Panc1 (cell line): ENCODE measurements at regions not wholly inside any gene's neighbourhood (a gene's known extent, or its start where the extent isn't known, plus 50 kb on each side); places are given as distances from the start of the nearest gene placed in this dataset.

Source experiments
- ATAC-seq: fragments of 200-7000 bp; cut with Tn5 transposase; 2 replicates; pipeline ENCODE4 v1.9.1; 2020; ENCODE audit warnings: mild to moderate bottlenecking, moderate library complexity
- BruUV-seq: library from RNA; stranded (reverse); fragments of 400-500 nt; replicated peaks from 2 replicates; lab custom pipeline; 2021; lab: Mats Ljungman, UMichigan
- CTCF ChIA-PET: fragments of 300-600 bp; sonication (Branson Sonifier 250); formaldehyde crosslinking; loops from one replicate; lab custom pipeline; 2022; ENCODE audit warnings: antibody characterized with exemption; lab: Charles Lee
- POLR2A ChIA-PET: fragments of 300-600 bp; sonication (Branson Sonifier 250); formaldehyde crosslinking; loops from one replicate; lab custom pipeline; 2022; ENCODE audit warnings: antibody characterized with exemption; lab: Charles Lee
- DNase-seq: peaks from one replicate; pipeline ENCODE4 v3.0.0-alpha.2; 2010; ENCODE audit warnings: low read depth, low spot score
- H3K27ac ChIP-seq: 2 replicates; pipeline ENCODE4 v1.5.1; 2011; ENCODE audit warnings: mild to moderate bottlenecking, low read length, inconsistent platforms
- H3K27me3 ChIP-seq: fragments of 200-500 bp; sonication (Bioruptor generic); 2 replicates; pipeline ENCODE4 v1.6.0; 2014; ENCODE audit warnings: low read length, inconsistent platforms; ENCODE audit not compliant: control insufficient read depth, insufficient read depth
- H3K36me3 ChIP-seq: fragments of 200-500 bp; sonication (Bioruptor generic); 2 replicates; pipeline ENCODE4 v1.5.1; 2014; ENCODE audit warnings: inconsistent platforms, mild to moderate bottlenecking, low read length, moderate library complexity; ENCODE audit not compliant: control insufficient read depth, insufficient read depth
- H3K4me1 ChIP-seq: 2 replicates; pipeline ENCODE4 v1.5.1; 2011; ENCODE audit warnings: inconsistent platforms, mild to moderate bottlenecking, low read length, moderate library complexity; ENCODE audit not compliant: control insufficient read depth, insufficient read depth
- H3K4me3 ChIP-seq, 2 experiments: 2 replicates each; pipeline ENCODE4 v1.5.1; 2011 to 2012; ENCODE audit warnings: low read depth in 2 of 2, low read length in 2 of 2, mild to moderate bottlenecking in 2 of 2, inconsistent platforms in 1 of 2, moderate library complexity in 1 of 2
- H3K9me3 ChIP-seq: fragments of 200-500 bp; sonication (Bioruptor generic); 2 replicates; pipeline ENCODE4 v1.5.1; 2014; ENCODE audit warnings: low read depth, mild to moderate bottlenecking, inconsistent platforms, low read length, moderate library complexity; ENCODE audit not compliant: control insufficient read depth, insufficient read depth
- POLR2AphosphoS5 ChIP-seq: IDR thresholded peaks from 2 replicates; pipeline ENCODE4 v1.6.1; 2012; ENCODE audit warnings: mild to moderate bottlenecking, low read depth, low read length, moderate library complexity
- REST ChIP-seq, 2 experiments: IDR thresholded peaks; 2 replicates each; pipeline ENCODE4 v1.6.1; 2011 to 2012; ENCODE audit warnings: low read depth in 2 of 2, control low read depth in 1 of 2, low read length in 1 of 2, mild to moderate bottlenecking in 1 of 2, moderate library complexity in 1 of 2; ENCODE audit not compliant: insufficient read depth in 1 of 2
- SIN3A ChIP-seq: IDR thresholded peaks from 2 replicates; pipeline ENCODE4 v1.6.1; 2012; ENCODE audit warnings: low read depth, mild to moderate bottlenecking, low read length, moderate library complexity, borderline replicate concordance; ENCODE audit not compliant: insufficient read depth
- TCF7L2 ChIP-seq: IDR thresholded peaks from 2 replicates; pipeline ENCODE4 v1.6.1; 2011; ENCODE audit warnings: mild to moderate bottlenecking, low read depth, low read length, inconsistent platforms
- in situ Hi-C: cut with HindIII; loops from 2 replicates; pipeline ENCODE4 v1.10.0; 2016; ENCODE audit warnings: low sequenced_read_pairs, low pct_unique_long_range_greater_than_20kb
- intact Hi-C: fragments of 100-400 bp; cut with micrococcal nuclease; formaldehyde crosslinking; loops from one replicate; pipeline ENCODE4 v1.10.0; 2022; ENCODE audit not compliant: unreplicated experiment
- TF ChIP-seq, protein P1 (sequence below): fragments of 450-650 bp; IDR thresholded peaks from 2 replicates; pipeline ENCODE4 v1.5.1; 2017; ENCODE audit warnings: mild to moderate bottlenecking

GRCh38 chr5:51890435-51891116 lies 507.3 kb downstream of the ISL1 start:
- ATAC-seq = no peak
- no peaks in the 10 kb centered on the region for H3K27me3 ChIP-seq
- no peak for TF ChIP-seq TCF7L2
- no peak for TF ChIP-seq SIN3A
- TF ChIP-seq POLR2AphosphoS5 = no peak
- TF ChIP-seq REST (IDR thresholded peaks at IDR 0.05; ENCODE audit: insufficient read depth in 1 of 2, low read depth in 2 of 2, low read length in 1 of 2) = no peak
- TF ChIP-seq, protein P1, sequence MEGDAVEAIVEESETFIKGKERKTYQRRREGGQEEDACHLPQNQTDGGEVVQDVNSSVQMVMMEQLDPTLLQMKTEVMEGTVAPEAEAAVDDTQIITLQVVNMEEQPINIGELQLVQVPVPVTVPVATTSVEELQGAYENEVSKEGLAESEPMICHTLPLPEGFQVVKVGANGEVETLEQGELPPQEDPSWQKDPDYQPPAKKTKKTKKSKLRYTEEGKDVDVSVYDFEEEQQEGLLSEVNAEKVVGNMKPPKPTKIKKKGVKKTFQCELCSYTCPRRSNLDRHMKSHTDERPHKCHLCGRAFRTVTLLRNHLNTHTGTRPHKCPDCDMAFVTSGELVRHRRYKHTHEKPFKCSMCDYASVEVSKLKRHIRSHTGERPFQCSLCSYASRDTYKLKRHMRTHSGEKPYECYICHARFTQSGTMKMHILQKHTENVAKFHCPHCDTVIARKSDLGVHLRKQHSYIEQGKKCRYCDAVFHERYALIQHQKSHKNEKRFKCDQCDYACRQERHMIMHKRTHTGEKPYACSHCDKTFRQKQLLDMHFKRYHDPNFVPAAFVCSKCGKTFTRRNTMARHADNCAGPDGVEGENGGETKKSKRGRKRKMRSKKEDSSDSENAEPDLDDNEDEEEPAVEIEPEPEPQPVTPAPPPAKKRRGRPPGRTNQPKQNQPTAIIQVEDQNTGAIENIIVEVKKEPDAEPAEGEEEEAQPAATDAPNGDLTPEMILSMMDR = no peak
- BruUV-seq = no TSS peak
- no peaks in the 10 kb centered on the region for H3K36me3 ChIP-seq
- H3K27ac ChIP-seq = no peak overlapping the region
- in situ Hi-C loops = no loop called here
- no peak overlapping the region for H3K4me3 ChIP-seq
- ChIA-PET POLR2A (no interaction called here), CTCF (no interaction called here)
- DNase-seq = no peak
- H3K4me1 ChIP-seq = no peaks in the 10 kb centered on the region
- H3K9me3 ChIP-seq = no peaks in the 10 kb centered on the region
- intact Hi-C loops = no loop called here

GRCh38 chr5:51892680-51893079 lies 509.4 kb downstream of the ISL1 start:
- in situ Hi-C loops = no loop called here
- CTCF ChIA-PET = no interaction called here
- no peak for DNase-seq
- intact Hi-C loops = no loop called here
- Histone ChIP-seq H3K4me3 (no peak overlapping the region), H3K4me1 (no peaks in the 10 kb centered on the region), H3K27me3 (no peaks in the 10 kb centered on the region), H3K27ac (no peak overlapping the region), H3K9me3 (no peaks in the 10 kb centered on the region), H3K36me3 (no peaks in the 10 kb centered on the region)
- no TSS peak for BruUV-seq
- POLR2A ChIA-PET = no interaction called here
- TF ChIP-seq SIN3A = no peak
- no peak for ATAC-seq

- H3K36me3 ChIP-seq = no peaks in the 10 kb centered on the region
- no peaks in the 10 kb centered on the region for H3K4me1 ChIP-seq
- TF ChIP-seq, protein P1 = no peak
- TF ChIP-seq POLR2AphosphoS5 (no peak), SIN3A (no peak), REST (IDR thresholded peaks at IDR 0.05; ENCODE audit: insufficient read depth in 1 of 2, low read depth in 2 of 2, low read length in 1 of 2) (no peak), TCF7L2 (no peak)
- ATAC-seq = no peak
- BruUV-seq = no TSS peak
- no peaks in the 10 kb centered on the region for H3K27me3 ChIP-seq
- H3K9me3 ChIP-seq = no peaks in the 10 kb centered on the region
- no peak for DNase-seq
- no peak overlapping the region for H3K4me3 ChIP-seq
- in situ Hi-C loops = no loop called here
- H3K27ac ChIP-seq = no peak overlapping the region
- intact Hi-C loops = no loop called here
- POLR2A ChIA-PET = no interaction called here
- CTCF ChIA-PET = no interaction called here
These were observed 512.6 kb downstream of the ISL1 start for GRCh38 chr5:51895834-51896233.
